ENCODE measurements at regions not wholly inside any gene's neighbourhood (a gene's known extent, or its start where the extent isn't known, plus 50 kb on each side); places are given as distances from the start of the nearest gene placed in this dataset.

DNA sequence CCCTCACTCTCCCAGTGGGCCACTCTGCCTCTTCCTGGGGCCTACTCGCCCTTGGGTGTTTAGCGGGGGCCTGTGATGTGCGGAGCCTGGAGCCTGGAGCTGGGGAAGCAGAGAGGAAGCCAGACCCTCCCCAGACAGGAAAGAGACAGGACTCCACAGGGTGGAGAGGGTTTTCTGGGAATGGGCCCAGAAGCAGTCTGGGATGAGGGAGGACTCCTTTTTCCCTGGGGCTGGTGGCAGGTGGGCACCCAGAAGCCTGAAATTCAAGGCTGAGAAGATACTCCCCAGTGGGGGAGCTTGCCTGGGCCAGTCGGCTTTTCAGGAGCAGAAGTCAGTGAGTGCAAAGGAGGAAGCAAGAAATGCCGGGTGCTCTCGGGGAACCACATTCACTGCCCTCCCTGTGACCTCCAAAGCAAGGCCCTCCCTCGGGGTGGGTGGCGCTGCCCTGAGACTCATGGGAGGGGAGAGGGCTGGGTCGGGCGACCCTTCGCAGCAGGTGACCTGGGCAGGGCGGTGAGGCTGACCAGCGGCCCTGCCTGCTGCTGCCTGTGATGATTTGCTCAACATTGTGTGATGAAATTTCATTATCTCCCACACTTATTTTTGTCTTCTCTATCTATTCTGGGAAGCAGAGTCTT is 1377.4 kb downstream of the BRD1 start:
- TF ChIP-seq POLR2AphosphoS5 (IDR thresholded peaks at IDR 0.05; ENCODE audit: borderline replicate concordance, low read depth, low read length) (no peak), EZH2 (IDR thresholded peaks at IDR 0.05) (no peak)
